ENCODE measurements at regions not wholly inside any gene's neighbourhood (a gene's known extent, or its start where the extent isn't known, plus 50 kb on each side); places are given as distances from the start of the nearest gene placed in this dataset.

DNA sequence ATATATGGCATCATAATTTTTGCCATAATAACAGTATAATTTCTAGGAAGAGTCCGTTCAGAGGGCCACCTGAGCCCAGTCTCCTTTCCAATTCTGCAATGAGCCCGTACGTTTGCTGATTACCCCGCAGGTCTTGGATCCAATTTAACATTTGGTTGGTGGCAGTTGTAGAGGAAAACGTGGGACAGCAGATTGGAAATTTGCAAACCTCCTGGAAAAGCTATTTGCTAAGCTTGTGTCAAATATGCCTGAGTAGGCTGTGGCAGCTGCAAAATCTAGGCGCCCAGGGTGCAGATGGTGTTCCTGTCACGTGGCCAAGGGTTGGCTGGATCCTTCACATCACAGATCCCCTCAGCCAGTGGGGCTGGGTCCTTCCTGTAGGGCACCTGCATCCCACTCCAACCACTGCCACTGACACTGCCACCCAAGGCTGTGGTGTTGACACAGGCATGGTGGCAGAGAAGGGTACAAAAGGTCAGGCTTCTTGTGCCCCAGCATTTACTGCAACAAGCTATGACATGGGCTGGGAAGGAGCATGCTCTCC lies 174.8 kb upstream of the SYT6 start:
- intact Hi-C loops (cut with micrococcal nuclease) (no loop called here), in situ Hi-C loops (cut with MboI) (no loop called here)
- Histone ChIP-seq H3K4me2 (ENCODE audit: insufficient read depth, low read length) (no peak overlapping the region), H3K36me3 (ENCODE audit: control insufficient read depth, insufficient read depth, low read length) (no peaks in the 10 kb centered on the region), H3K4me1 (replicated peaks in 1 of 2; ENCODE audit: control insufficient read depth in 2 of 2, insufficient read depth in 2 of 2, low read length in 2 of 2) (no peaks in the 10 kb centered on the region), H3K27ac (ENCODE audit: extremely low read depth, low read depth, low read length) (no peak overlapping the region), H3K9me3 (replicated peaks; ENCODE audit: control insufficient read depth, insufficient read depth, low read depth, low read length) (no peaks in the 10 kb centered on the region), H4K20me1 (replicated peaks; ENCODE audit: control insufficient read depth, insufficient read depth, low read length) (no peaks in the 10 kb centered on the region), H3K9ac (ENCODE audit: insufficient read depth in 1 of 2, low read depth in 2 of 2, low read length in 2 of 2) (no peak overlapping the region), H3K27me3 (ENCODE audit: control insufficient read depth in 2 of 2, insufficient read depth in 2 of 2, low read length in 2 of 2) (peaks cover 2 to 18% of the 10 kb centered on the region in 2 experiments; a peak in 3 of 5 replicates), H3K4me3 (no peak overlapping the region), H3K79me2 (ENCODE audit: control insufficient read depth, insufficient read depth, low read length) (no peaks in the 10 kb centered on the region), H2AFZ (ENCODE audit: low read depth, low read length) (no peak overlapping the region), H3K9me1 (ENCODE audit: control insufficient read depth, insufficient read depth, low read length) (no peaks in the 10 kb centered on the region)
- WGBS (ENCODE audit: insufficient coverage, low coverage, missing lambda C conversion rate), result under 1% methylated on average over 7 of the region's 7 CpGs
- ATAC-seq (no peak), FAIRE-seq (no peak), DNase-seq (ENCODE audit: extremely low read depth in 1 of 4, low spot score in 3 of 4) (no peak)
- POLR2A ChIA-PET, result interaction anchor here (0.9 kb wide), 1 partner anchor 272 kb away, joined by 3 read pairs; no protein-coding TSS in a partner anchor
- CTCF ChIA-PET (ENCODE audit: low intra/inter-chr PET ratio), result no interaction called here
- TF ChIP-seq, protein P1, sequence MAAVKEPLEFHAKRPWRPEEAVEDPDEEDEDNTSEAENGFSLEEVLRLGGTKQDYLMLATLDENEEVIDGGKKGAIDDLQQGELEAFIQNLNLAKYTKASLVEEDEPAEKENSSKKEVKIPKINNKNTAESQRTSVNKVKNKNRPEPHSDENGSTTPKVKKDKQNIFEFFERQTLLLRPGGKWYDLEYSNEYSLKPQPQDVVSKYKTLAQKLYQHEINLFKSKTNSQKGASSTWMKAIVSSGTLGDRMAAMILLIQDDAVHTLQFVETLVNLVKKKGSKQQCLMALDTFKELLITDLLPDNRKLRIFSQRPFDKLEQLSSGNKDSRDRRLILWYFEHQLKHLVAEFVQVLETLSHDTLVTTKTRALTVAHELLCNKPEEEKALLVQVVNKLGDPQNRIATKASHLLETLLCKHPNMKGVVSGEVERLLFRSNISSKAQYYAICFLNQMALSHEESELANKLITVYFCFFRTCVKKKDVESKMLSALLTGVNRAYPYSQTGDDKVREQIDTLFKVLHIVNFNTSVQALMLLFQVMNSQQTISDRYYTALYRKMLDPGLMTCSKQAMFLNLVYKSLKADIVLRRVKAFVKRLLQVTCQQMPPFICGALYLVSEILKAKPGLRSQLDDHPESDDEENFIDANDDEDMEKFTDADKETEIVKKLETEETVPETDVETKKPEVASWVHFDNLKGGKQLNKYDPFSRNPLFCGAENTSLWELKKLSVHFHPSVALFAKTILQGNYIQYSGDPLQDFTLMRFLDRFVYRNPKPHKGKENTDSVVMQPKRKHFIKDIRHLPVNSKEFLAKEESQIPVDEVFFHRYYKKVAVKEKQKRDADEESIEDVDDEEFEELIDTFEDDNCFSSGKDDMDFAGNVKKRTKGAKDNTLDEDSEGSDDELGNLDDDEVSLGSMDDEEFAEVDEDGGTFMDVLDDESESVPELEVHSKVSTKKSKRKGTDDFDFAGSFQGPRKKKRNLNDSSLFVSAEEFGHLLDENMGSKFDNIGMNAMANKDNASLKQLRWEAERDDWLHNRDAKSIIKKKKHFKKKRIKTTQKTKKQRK (IDR thresholded peaks at IDR 0.05; ENCODE audit: borderline replicate concordance, low read depth, low read length), result no peak
- no peak for TF ChIP-seq ZNF717 (CRISPR knock-in tag; IDR thresholded peaks at IDR 0.05)
- TF ChIP-seq MXI1 (IDR thresholded peaks at IDR 0.05; ENCODE audit: low read depth, low read length), result no peak
- no peak for TF ChIP-seq PTTG1 (tag; IDR thresholded peaks at IDR 0.05; ENCODE audit: low read depth)
- TF ChIP-seq HDAC3 (IDR thresholded peaks at IDR 0.05; ENCODE audit: borderline replicate concordance, partially characterized antibody), result no peak
- no peak for TF ChIP-seq ZNF57 (CRISPR knock-in tag; IDR thresholded peaks at IDR 0.05)
- TF ChIP-seq NFRKB (IDR thresholded peaks at IDR 0.05; ENCODE audit: low read depth), result no peak
- TF ChIP-seq, protein P2, sequence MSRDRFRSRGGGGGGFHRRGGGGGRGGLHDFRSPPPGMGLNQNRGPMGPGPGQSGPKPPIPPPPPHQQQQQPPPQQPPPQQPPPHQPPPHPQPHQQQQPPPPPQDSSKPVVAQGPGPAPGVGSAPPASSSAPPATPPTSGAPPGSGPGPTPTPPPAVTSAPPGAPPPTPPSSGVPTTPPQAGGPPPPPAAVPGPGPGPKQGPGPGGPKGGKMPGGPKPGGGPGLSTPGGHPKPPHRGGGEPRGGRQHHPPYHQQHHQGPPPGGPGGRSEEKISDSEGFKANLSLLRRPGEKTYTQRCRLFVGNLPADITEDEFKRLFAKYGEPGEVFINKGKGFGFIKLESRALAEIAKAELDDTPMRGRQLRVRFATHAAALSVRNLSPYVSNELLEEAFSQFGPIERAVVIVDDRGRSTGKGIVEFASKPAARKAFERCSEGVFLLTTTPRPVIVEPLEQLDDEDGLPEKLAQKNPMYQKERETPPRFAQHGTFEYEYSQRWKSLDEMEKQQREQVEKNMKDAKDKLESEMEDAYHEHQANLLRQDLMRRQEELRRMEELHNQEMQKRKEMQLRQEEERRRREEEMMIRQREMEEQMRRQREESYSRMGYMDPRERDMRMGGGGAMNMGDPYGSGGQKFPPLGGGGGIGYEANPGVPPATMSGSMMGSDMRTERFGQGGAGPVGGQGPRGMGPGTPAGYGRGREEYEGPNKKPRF (IDR thresholded peaks at IDR 0.05; ENCODE audit: low read depth, low read length), result no peak
- no peak for TF ChIP-seq NCOR1 (IDR thresholded peaks at IDR 0.05)
- no peak for TF ChIP-seq ZNF449 (CRISPR knock-in tag; IDR thresholded peaks at IDR 0.05)
- no TSS peak for BruUV-seq (replicated peaks)

Data from K562 (cell line).